DND-41 (cell line): ENCODE measurements at regions not wholly inside any gene's neighbourhood (a gene's known extent, or its start where the extent isn't known, plus 50 kb on each side); places are given as distances from the start of the nearest gene placed in this dataset.

Experiments used
- EZH2 ChIP-seq: IDR thresholded peaks from 3 replicates; pipeline ENCODE4 v1.6.1; 2012; ENCODE audit warnings: borderline replicate concordance, low read depth, mild to moderate bottlenecking, moderate library complexity, low read length, inconsistent platforms; ENCODE audit not compliant: severe bottlenecking
- TF ChIP-seq, protein P1 (sequence below): IDR thresholded peaks from 2 replicates; pipeline ENCODE4 v1.5.1; 2012; ENCODE audit warnings: borderline replicate concordance, low read length, moderate library complexity, mild to moderate bottlenecking; ENCODE audit not compliant: poor library complexity, severe bottlenecking; ENCODE audit errors: extremely low read depth

DNA sequence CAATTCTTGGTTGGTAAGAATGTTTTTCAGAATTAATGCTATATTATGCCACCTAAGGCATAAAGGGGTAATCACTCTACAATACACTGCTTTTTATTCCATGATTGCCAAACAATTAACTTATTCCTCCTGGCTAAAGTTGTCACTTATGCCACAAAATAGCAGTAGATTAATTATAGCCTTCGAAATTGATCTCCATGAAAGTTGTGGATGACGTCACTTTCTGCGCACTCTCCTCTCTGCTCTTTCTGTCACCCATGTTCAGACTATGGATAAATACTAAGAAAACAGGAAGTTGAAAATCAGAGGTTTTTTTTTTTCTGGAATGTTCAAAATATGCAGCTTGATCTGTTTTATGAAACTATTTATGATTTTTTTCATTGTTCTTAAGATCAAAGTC is 790.1 kb upstream of the CNTN5 start:
- TF ChIP-seq, protein P1, sequence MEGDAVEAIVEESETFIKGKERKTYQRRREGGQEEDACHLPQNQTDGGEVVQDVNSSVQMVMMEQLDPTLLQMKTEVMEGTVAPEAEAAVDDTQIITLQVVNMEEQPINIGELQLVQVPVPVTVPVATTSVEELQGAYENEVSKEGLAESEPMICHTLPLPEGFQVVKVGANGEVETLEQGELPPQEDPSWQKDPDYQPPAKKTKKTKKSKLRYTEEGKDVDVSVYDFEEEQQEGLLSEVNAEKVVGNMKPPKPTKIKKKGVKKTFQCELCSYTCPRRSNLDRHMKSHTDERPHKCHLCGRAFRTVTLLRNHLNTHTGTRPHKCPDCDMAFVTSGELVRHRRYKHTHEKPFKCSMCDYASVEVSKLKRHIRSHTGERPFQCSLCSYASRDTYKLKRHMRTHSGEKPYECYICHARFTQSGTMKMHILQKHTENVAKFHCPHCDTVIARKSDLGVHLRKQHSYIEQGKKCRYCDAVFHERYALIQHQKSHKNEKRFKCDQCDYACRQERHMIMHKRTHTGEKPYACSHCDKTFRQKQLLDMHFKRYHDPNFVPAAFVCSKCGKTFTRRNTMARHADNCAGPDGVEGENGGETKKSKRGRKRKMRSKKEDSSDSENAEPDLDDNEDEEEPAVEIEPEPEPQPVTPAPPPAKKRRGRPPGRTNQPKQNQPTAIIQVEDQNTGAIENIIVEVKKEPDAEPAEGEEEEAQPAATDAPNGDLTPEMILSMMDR = no peak
- TF ChIP-seq EZH2 = no peak
